ENCODE measurements at regions not wholly inside any gene's neighbourhood (a gene's known extent, or its start where the extent isn't known, plus 50 kb on each side); places are given as distances from the start of the nearest gene placed in this dataset.

DNA sequence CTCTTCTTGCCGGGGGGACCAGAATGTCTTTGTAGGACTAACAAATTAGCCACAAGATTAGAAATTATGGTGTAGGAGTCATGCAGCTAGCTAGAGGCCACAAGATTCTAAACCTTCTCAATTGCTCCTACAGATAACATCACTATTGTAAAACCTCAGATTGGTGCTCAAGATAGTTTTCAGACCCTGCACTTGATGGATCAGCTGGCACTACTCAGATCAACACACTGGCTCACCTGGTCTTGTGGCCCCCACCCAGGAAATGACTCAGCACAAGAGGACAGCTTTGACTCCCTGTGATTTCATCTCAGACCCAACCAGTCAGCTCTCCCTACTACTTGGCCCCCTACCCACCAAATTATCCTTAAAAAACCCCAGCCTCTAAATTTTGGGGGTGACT lies 124.1 kb upstream of the RASGRP1 start:
- ChIA-PET CTCF (ENCODE audit: partially characterized antibody) (interaction anchor here (0.6 to 7.4 kb wide), 17 partner anchors 11 to 1000 kb away, joined by 3 to 72 read pairs (median 8); partner anchors contain the start of genes FAM98B and RASGRP1), POLR2A (ENCODE audit: partially characterized antibody) (interaction anchor here (1.3 kb wide), 1 partner anchor 8 kb away, joined by 3 read pairs; no protein-coding TSS in a partner anchor)
- no peak overlapping the region for H3K4me2 ChIP-seq (ENCODE audit: insufficient read depth in 1 of 2, low read depth in 2 of 2, low read length in 2 of 2)
- no peaks in the 10 kb centered on the region for H3K9me3 ChIP-seq (ENCODE audit: insufficient read depth in 2 of 2, low read depth in 1 of 2, low read length in 1 of 2)
- TF ChIP-seq SUZ12 (IDR thresholded peaks at IDR 0.05; ENCODE audit: low read length), result no peak
- TF ChIP-seq MAFK (IDR thresholded peaks at IDR 0.05; ENCODE audit: low read depth, low read length), result peak; percentile 22; the same call in 1 of the 2 replicates
- TF ChIP-seq FOSL1 (IDR thresholded peaks at IDR 0.05; ENCODE audit: insufficient read depth, low read depth, low read length), result no peak
- TF ChIP-seq ZNF274 (IDR thresholded peaks at IDR 0.05; ENCODE audit: borderline replicate concordance, extremely low read depth, low read length), result no peak
- no peak for TF ChIP-seq KDM5A (IDR thresholded peaks at IDR 0.05; ENCODE audit: low read length)
- no peak for TF ChIP-seq SP2 (IDR thresholded peaks at IDR 0.05; ENCODE audit: low read length)
- no peak overlapping the region for H2AK5ac ChIP-seq (ENCODE audit: low read depth, low read length)
- no peak overlapping the region for H4K5ac ChIP-seq (ENCODE audit: insufficient read length, low read depth, low read length)
- H2BK15ac ChIP-seq (ENCODE audit: low read length), result no peak overlapping the region
- H3K79me1 ChIP-seq (ENCODE audit: low read depth, low read length), result no peaks in the 10 kb centered on the region
- H3K27me3 ChIP-seq (replicated peaks in 1 of 4; ENCODE audit: control insufficient read depth in 3 of 4, extremely low read depth in 1 of 4, insufficient read depth in 3 of 4, low read length in 3 of 4), result no peaks in the 10 kb centered on the region
- no peak overlapping the region for H2AFZ ChIP-seq (ENCODE audit: low read length)
- no peaks in the 10 kb centered on the region for H4K20me1 ChIP-seq (replicated peaks in 1 of 2; ENCODE audit: control insufficient read depth in 1 of 2, insufficient read depth in 2 of 2, low read length in 2 of 2)
- no peak for FAIRE-seq
- H3K56ac ChIP-seq (replicated peaks; ENCODE audit: insufficient read length, low read depth, low read length), result no peak overlapping the region
- H3K4ac ChIP-seq (replicated peaks; ENCODE audit: insufficient read length, low read depth, low read length), result no peak overlapping the region
- H2BK120ac ChIP-seq (replicated peaks; ENCODE audit: low read depth, low read length), result no peak overlapping the region
- WGBS, 2 experiments (ENCODE audit: extremely low coverage in 1 of 2, insufficient coverage in 1 of 2, insufficient read length in 1 of 2, insufficient replicate concordance in 2 of 2, low coverage in 1 of 2, low lambda C conversion rate in 2 of 2, missing lambda C conversion rate in 1 of 2), result 88% methylated on average over 1 of the region's 1 CpG; no CpG with 5 or more reads in 1 of the 2 experiments
- H3K23ac ChIP-seq (ENCODE audit: insufficient read length), result no peak overlapping the region
- H3K9ac ChIP-seq (replicated peaks in 1 of 4; ENCODE audit: extremely low read depth in 1 of 4, low read depth in 3 of 4, low read length in 3 of 4), result no peak overlapping the region
- H3K4me1 ChIP-seq (replicated peaks in 1 of 4; ENCODE audit: control insufficient read depth in 3 of 4, insufficient read depth in 4 of 4, low read length in 3 of 4), result peaks cover 0 to 4% (median 0%) of the 10 kb centered on the region in 4 experiments; a peak in 1 of 7 replicates
- H4K8ac ChIP-seq (ENCODE audit: extremely low read depth, insufficient read depth, low read length), result no peak overlapping the region
- no peaks in the 10 kb centered on the region for H3K79me2 ChIP-seq (ENCODE audit: control insufficient read depth in 1 of 2, insufficient read depth in 2 of 2, low read length in 2 of 2)
- no peak overlapping the region for H3K14ac ChIP-seq (ENCODE audit: insufficient read length)
- DNase-seq (ENCODE audit: low read depth in 1 of 2, low spot score in 2 of 2), result no peak
- H2BK12ac ChIP-seq (ENCODE audit: low read depth, low read length), result no peak overlapping the region
- no peak overlapping the region; a peak in 1 of 8 replicates for H3K4me3 ChIP-seq (ENCODE audit: extremely low read depth in 1 of 4, insufficient read depth in 2 of 4, low read depth in 3 of 4, low read length in 4 of 4)
- no peak overlapping the region for H3K18ac ChIP-seq (ENCODE audit: extremely low read depth, low read length)
- H3K27ac ChIP-seq (ENCODE audit: low read depth, low read length), result no peak overlapping the region
- no peak overlapping the region for H4K91ac ChIP-seq (replicated peaks; ENCODE audit: insufficient read length, low read length)
- H3K36me3 ChIP-seq (ENCODE audit: control insufficient read depth in 2 of 4, insufficient read depth in 4 of 4, low read length in 3 of 4), result no peaks in the 10 kb centered on the region
- no peak overlapping the region for H2BK5ac ChIP-seq (ENCODE audit: low read depth, low read length)
- H3K23me2 ChIP-seq (ENCODE audit: low read depth, low read length), result no peaks in the 10 kb centered on the region
- H2BK20ac ChIP-seq (ENCODE audit: low read length), result no peak overlapping the region
